ENCODE measurements at regions not wholly inside any gene's neighbourhood (a gene's known extent, or its start where the extent isn't known, plus 50 kb on each side); places are given as distances from the start of the nearest gene placed in this dataset.

GRCh38 chr5:119926301-119926700, 296.9 kb downstream of the FAM170A start:
- DNase-seq: no peak
- 78 to 98% (median 86%) methylated on average over 1 of the region's 1 CpG for WGBS, 3 donors
- H3K4me3 ChIP-seq (ENCODE audit: low read depth in 1 of 3, low read length in 3 of 3): no peak overlapping the region
- no peaks in the 10 kb centered on the region for H3K36me3 ChIP-seq (ENCODE audit: control insufficient read depth in 3 of 3, insufficient read depth in 2 of 3, low read depth in 1 of 3, low read length in 3 of 3)
- no peaks in the 10 kb centered on the region for H3K27me3 ChIP-seq (ENCODE audit: control insufficient read depth in 3 of 3, insufficient read depth in 3 of 3, low read length in 3 of 3)
- H3K27ac ChIP-seq (ENCODE audit: low read depth in 1 of 3, low read length in 2 of 3): no peak overlapping the region
- FAIRE-seq: no peak
- no peaks in the 10 kb centered on the region for H3K4me1 ChIP-seq (ENCODE audit: control insufficient read depth in 3 of 3, insufficient read depth in 2 of 3, low read depth in 1 of 3, low read length in 2 of 3)
- no peaks in the 10 kb centered on the region for H3K9me3 ChIP-seq (ENCODE audit: control insufficient read depth in 2 of 2, insufficient read depth in 1 of 2, low read depth in 1 of 2, low read length in 1 of 2)

- Histone ChIP-seq H3K4me1 (ENCODE audit: control insufficient read depth in 3 of 3, insufficient read depth in 2 of 3, low read depth in 1 of 3, low read length in 2 of 3) (no peaks in the 10 kb centered on the region), H3K4me3 (ENCODE audit: low read depth in 1 of 3, low read length in 3 of 3) (no peak overlapping the region), H3K36me3 (ENCODE audit: control insufficient read depth in 3 of 3, insufficient read depth in 2 of 3, low read depth in 1 of 3, low read length in 3 of 3) (no peaks in the 10 kb centered on the region), H3K27me3 (ENCODE audit: control insufficient read depth in 3 of 3, insufficient read depth in 3 of 3, low read length in 3 of 3) (no peaks in the 10 kb centered on the region), H3K9me3 (ENCODE audit: control insufficient read depth in 2 of 2, insufficient read depth in 1 of 2, low read depth in 1 of 2, low read length in 1 of 2) (no peaks in the 10 kb centered on the region), H3K27ac (ENCODE audit: low read depth in 1 of 3, low read length in 2 of 3) (no peak overlapping the region)
- FAIRE-seq (no peak), DNase-seq (no peak)
These were observed 299.6 kb downstream of the FAM170A start for GRCh38 chr5:119928974-119929373.

GRCh38 chr5:119930490-119930889, 301.1 kb downstream of the FAM170A start:
- 31 to 61% (median 45%) methylated on average over 4 of the region's 4 CpGs for WGBS, 3 donors
- no peak for FAIRE-seq
- no peaks in the 10 kb centered on the region for H3K27me3 ChIP-seq (ENCODE audit: control insufficient read depth in 3 of 3, insufficient read depth in 3 of 3, low read length in 3 of 3)

GRCh38 chr5:119943148-119943547, 313.8 kb downstream of the FAM170A start:
- DNase-seq (no peak), FAIRE-seq (no peak)
- Histone ChIP-seq H3K9me3 (ENCODE audit: control insufficient read depth in 2 of 2, insufficient read depth in 1 of 2, low read depth in 1 of 2, low read length in 1 of 2) (no peaks in the 10 kb centered on the region), H3K27me3 (ENCODE audit: control insufficient read depth in 3 of 3, insufficient read depth in 3 of 3, low read length in 3 of 3) (no peaks in the 10 kb centered on the region), H3K36me3 (ENCODE audit: control insufficient read depth in 3 of 3, insufficient read depth in 2 of 3, low read depth in 1 of 3, low read length in 3 of 3) (no peaks in the 10 kb centered on the region), H3K27ac (ENCODE audit: low read depth in 1 of 3, low read length in 2 of 3) (no peak overlapping the region), H3K4me3 (ENCODE audit: low read depth in 1 of 3, low read length in 3 of 3) (no peak overlapping the region), H3K4me1 (ENCODE audit: control insufficient read depth in 3 of 3, insufficient read depth in 2 of 3, low read depth in 1 of 3, low read length in 2 of 3) (no peaks in the 10 kb centered on the region)
- 89 to 94% (median 91%) methylated on average over 2 of the region's 2 CpGs for WGBS, 3 donors

More at GRCh38 chr5:119930490-119930889, 301.1 kb downstream of the FAM170A start:
- Histone ChIP-seq H3K36me3 (ENCODE audit: control insufficient read depth in 3 of 3, insufficient read depth in 2 of 3, low read depth in 1 of 3, low read length in 3 of 3) (no peaks in the 10 kb centered on the region), H3K27ac (ENCODE audit: low read depth in 1 of 3, low read length in 2 of 3) (no peak overlapping the region), H3K4me1 (ENCODE audit: control insufficient read depth in 3 of 3, insufficient read depth in 2 of 3, low read depth in 1 of 3, low read length in 2 of 3) (no peaks in the 10 kb centered on the region), H3K9me3 (ENCODE audit: control insufficient read depth in 2 of 2, insufficient read depth in 1 of 2, low read depth in 1 of 2, low read length in 1 of 2) (no peaks in the 10 kb centered on the region), H3K4me3 (ENCODE audit: low read depth in 1 of 3, low read length in 3 of 3) (no peak overlapping the region)
- no peak for DNase-seq

- Histone ChIP-seq H3K27ac (ENCODE audit: low read depth in 1 of 3, low read length in 2 of 3) (no peak overlapping the region), H3K4me1 (ENCODE audit: control insufficient read depth in 3 of 3, insufficient read depth in 2 of 3, low read depth in 1 of 3, low read length in 2 of 3) (no peaks in the 10 kb centered on the region), H3K9me3 (ENCODE audit: control insufficient read depth in 2 of 2, insufficient read depth in 1 of 2, low read depth in 1 of 2, low read length in 1 of 2) (no peaks in the 10 kb centered on the region), H3K27me3 (ENCODE audit: control insufficient read depth in 3 of 3, insufficient read depth in 3 of 3, low read length in 3 of 3) (no peaks in the 10 kb centered on the region), H3K36me3 (ENCODE audit: control insufficient read depth in 3 of 3, insufficient read depth in 2 of 3, low read depth in 1 of 3, low read length in 3 of 3) (no peaks in the 10 kb centered on the region), H3K4me3 (ENCODE audit: low read depth in 1 of 3, low read length in 3 of 3) (no peak overlapping the region)
- no peak for FAIRE-seq
- DNase-seq: no peak
These were observed 316.3 kb downstream of the FAM170A start for GRCh38 chr5:119945691-119946090.

GRCh38 chr5:119948162-119948561, 318.8 kb downstream of the FAM170A start:
- FAIRE-seq (no peak), DNase-seq (no peak)
- H3K9me3 ChIP-seq (ENCODE audit: control insufficient read depth in 2 of 2, insufficient read depth in 1 of 2, low read depth in 1 of 2, low read length in 1 of 2): no peaks in the 10 kb centered on the region
- H3K27me3 ChIP-seq (ENCODE audit: control insufficient read depth in 3 of 3, insufficient read depth in 3 of 3, low read length in 3 of 3): no peaks in the 10 kb centered on the region
- no peaks in the 10 kb centered on the region for H3K36me3 ChIP-seq (ENCODE audit: control insufficient read depth in 3 of 3, insufficient read depth in 2 of 3, low read depth in 1 of 3, low read length in 3 of 3)
- no peaks in the 10 kb centered on the region for H3K4me1 ChIP-seq (ENCODE audit: control insufficient read depth in 3 of 3, insufficient read depth in 2 of 3, low read depth in 1 of 3, low read length in 2 of 3)
- 64 to 73% (median 68%) methylated on average over 1 of the region's 1 CpG for WGBS, 3 donors
- no peak overlapping the region for H3K27ac ChIP-seq (ENCODE audit: low read depth in 1 of 3, low read length in 2 of 3)
- H3K4me3 ChIP-seq (ENCODE audit: low read depth in 1 of 3, low read length in 3 of 3): no peak overlapping the region

GRCh38 chr5:119949426-119949999, 320.2 kb downstream of the FAM170A start:
- no peak overlapping the region for H3K4me3 ChIP-seq (ENCODE audit: low read depth in 1 of 3, low read length in 3 of 3)
- no peaks in the 10 kb centered on the region for H3K27me3 ChIP-seq (ENCODE audit: control insufficient read depth in 3 of 3, insufficient read depth in 3 of 3, low read length in 3 of 3)
- FAIRE-seq: no peak
- no peak for DNase-seq
- WGBS, 3 donors: 87 to 100% (median 97%) methylated on average over 1 of the region's 1 CpG
- no peaks in the 10 kb centered on the region for H3K4me1 ChIP-seq (ENCODE audit: control insufficient read depth in 3 of 3, insufficient read depth in 2 of 3, low read depth in 1 of 3, low read length in 2 of 3)
- H3K27ac ChIP-seq (ENCODE audit: low read depth in 1 of 3, low read length in 2 of 3): no peak overlapping the region
- no peaks in the 10 kb centered on the region for H3K9me3 ChIP-seq (ENCODE audit: control insufficient read depth in 2 of 2, insufficient read depth in 1 of 2, low read depth in 1 of 2, low read length in 1 of 2)
- H3K36me3 ChIP-seq (ENCODE audit: control insufficient read depth in 3 of 3, insufficient read depth in 2 of 3, low read depth in 1 of 3, low read length in 3 of 3): no peaks in the 10 kb centered on the region

- FAIRE-seq (no peak), DNase-seq (peak in 1 of 2 donors; percentile 1)
- Histone ChIP-seq H3K27ac (ENCODE audit: low read depth in 1 of 3, low read length in 2 of 3) (no peak overlapping the region), H3K4me3 (ENCODE audit: low read depth in 1 of 3, low read length in 3 of 3) (no peak overlapping the region), H3K9me3 (ENCODE audit: control insufficient read depth in 2 of 2, insufficient read depth in 1 of 2, low read depth in 1 of 2, low read length in 1 of 2) (peaks cover 0 to 4% of the 10 kb centered on the region in 2 donors), H3K36me3 (ENCODE audit: control insufficient read depth in 3 of 3, insufficient read depth in 2 of 3, low read depth in 1 of 3, low read length in 3 of 3) (no peaks in the 10 kb centered on the region), H3K4me1 (ENCODE audit: control insufficient read depth in 3 of 3, insufficient read depth in 2 of 3, low read depth in 1 of 3, low read length in 2 of 3) (no peaks in the 10 kb centered on the region), H3K27me3 (ENCODE audit: control insufficient read depth in 3 of 3, insufficient read depth in 3 of 3, low read length in 3 of 3) (no peaks in the 10 kb centered on the region)
- WGBS, 3 donors: 29 to 52% (median 33%) methylated on average over 4 of the region's 4 CpGs
These were observed 322.1 kb downstream of the FAM170A start for GRCh38 chr5:119951330-119951934.

- Histone ChIP-seq H3K36me3 (ENCODE audit: control insufficient read depth in 3 of 3, insufficient read depth in 2 of 3, low read depth in 1 of 3, low read length in 3 of 3) (no peaks in the 10 kb centered on the region), H3K4me3 (ENCODE audit: low read depth in 1 of 3, low read length in 3 of 3) (no peak overlapping the region), H3K4me1 (ENCODE audit: control insufficient read depth in 3 of 3, insufficient read depth in 2 of 3, low read depth in 1 of 3, low read length in 2 of 3) (no peaks in the 10 kb centered on the region), H3K27me3 (ENCODE audit: control insufficient read depth in 3 of 3, insufficient read depth in 3 of 3, low read length in 3 of 3) (no peaks in the 10 kb centered on the region), H3K27ac (ENCODE audit: low read depth in 1 of 3, low read length in 2 of 3) (no peak overlapping the region), H3K9me3 (ENCODE audit: control insufficient read depth in 2 of 2, insufficient read depth in 1 of 2, low read depth in 1 of 2, low read length in 1 of 2) (peaks cover 0 to 4% of the 10 kb centered on the region in 2 donors)
- DNase-seq: no peak
- WGBS, 3 donors: 0 to 90% (median 71%) methylated on average over 1 of the region's 1 CpG
- no peak for FAIRE-seq
These were observed 324.1 kb downstream of the FAM170A start for GRCh38 chr5:119953474-119953873.

Measured in small intestine (tissue), 7 donors.